Spleen (tissue), 11 donors: ENCODE measurements at regions not wholly inside any gene's neighbourhood (a gene's known extent, or its start where the extent isn't known, plus 50 kb on each side); places are given as distances from the start of the nearest gene placed in this dataset.
A peak's percentile ranks its signal among the peaks of the same experiment; 100 is the strongest.

Source experiments
- DNase-seq: peaks from one replicate; pipeline ENCODE4 v3.0.0-alpha.2; 2020
- H3K27ac ChIP-seq, 8 donors: fragments of 200-600 bp; sonication (generic) in 7 of 8; 1 replicate in 4 of 8; 2 replicates in 4 of 8; pipeline versions ENCODE4 v1.5.0 to v1.8.0; 2016 to 2021; ENCODE audit warnings: inconsistent platforms in 4 of 8, mild to moderate bottlenecking in 4 of 8, moderate library complexity in 1 of 8
- H3K27me3 ChIP-seq, 7 donors: fragments of 200-600 bp; sonication (generic) in 6 of 7; replicated peaks in 1 of 7; 1 replicate in 4 of 7; 2 replicates in 3 of 7; pipeline versions ENCODE4 v1.5.0 to v1.8.0; 2016 to 2021; ENCODE audit warnings: inconsistent platforms in 3 of 7, mild to moderate bottlenecking in 1 of 7
- H3K36me3 ChIP-seq, 6 donors: fragments of 200-600 bp; sonication (generic) in 5 of 6; 1 replicate in 4 of 6; 2 replicates in 2 of 6; pipeline versions ENCODE4 v1.5.0 to v1.8.0; 2016 to 2021; ENCODE audit warnings: inconsistent platforms in 2 of 6
- H3K4me1 ChIP-seq, 6 donors: fragments of 200-600 bp; sonication (generic) in 5 of 6; 1 replicate in 3 of 6; 2 replicates in 3 of 6; pipeline versions ENCODE4 v1.5.0 to v1.8.0; 2016 to 2021; ENCODE audit warnings: inconsistent platforms in 3 of 6
- H3K4me3 ChIP-seq, 8 donors: fragments of 200-600 bp; sonication (generic) in 7 of 8; 1 replicate in 4 of 8; 2 replicates in 4 of 8; pipeline versions ENCODE4 v1.5.0 to v1.8.0; 2016 to 2021; ENCODE audit warnings: inconsistent platforms in 4 of 8, mild to moderate bottlenecking in 4 of 8, moderate library complexity in 2 of 8
- H3K9me3 ChIP-seq, 8 donors: fragments of 200-600 bp; sonication (generic) in 7 of 8; 1 replicate in 4 of 8; 2 replicates in 4 of 8; pipeline versions ENCODE4 v1.5.0 to v1.8.0; 2016 to 2021; ENCODE audit warnings: inconsistent platforms in 4 of 8
- CTCF ChIP-seq, 11 experiments: fragments of 200-600 bp in 7 of 11; fragments of 450-650 bp in 4 of 11; sonication (generic) in 4 of 11; IDR thresholded peaks in 8 of 11; conservative IDR thresholded peaks in 3 of 11; 1 replicate in 7 of 11; 2 replicates in 4 of 11; pipeline versions ENCODE4 v1.4.0 to v1.8.0; 2016 to 2021; ENCODE audit warnings: antibody characterized with exemption in 11 of 11, inconsistent platforms in 4 of 11, mild to moderate bottlenecking in 1 of 11
- POLR2A ChIP-seq, 3 donors: fragments of 450-650 bp; IDR thresholded peaks; one replicate each; pipeline ENCODE4 v1.5.1; 2017; ENCODE audit warnings: antibody characterized with exemption in 3 of 3, mild to moderate bottlenecking in 1 of 3
- POLR2AphosphoS5 ChIP-seq, 3 donors: sonication (generic); formaldehyde crosslinking; IDR thresholded peaks; one replicate each; pipeline ENCODE4 v1.5.1; 2017; ENCODE audit warnings: antibody characterized with exemption in 3 of 3
- WGBS, 5 donors: extraction: QIAGEN DNeasy Blood & Tissue Kit in 3 of 5; methylation state at CpG; one replicate each; pipeline versions ENCODE4 v1.1.5 to v1.1.7; 2013 to 2018; 5-methylcytosine and 5-hydroxymethylcytosine counted together
- intact Hi-C: fragments of 100-400 bp; cut with DNase I; formaldehyde crosslinking; loops from one replicate; pipeline ENCODE4 v1.15.0; 2023; ENCODE audit warnings: low total_unique reads
- donor health status: healthy with polysubstance abuse.
- donor health status: DM: no; HTN: no; CAD: no; lungs with moderate emphysema.
- donor health status: DM: no; HTN: no; CAD: no.
- donor health status: Bipolar disorder and iron deficiency.
- donor health status: healthy.
- donor health status: DM: no; HTN: no; CAD: no.
- donor health status: DM: yes; HTN: yes; CAD: no.

GRCh38 chr12:89051065-89051677 is 301.1 kb downstream of the DUSP6 start:
- peaks cover 0 to 14% (median 8%) of the 10 kb centered on the region in 6 donors for H3K4me1 ChIP-seq
- peak overlapping the region in 1 of 8 donors; percentile 21 for H3K27ac ChIP-seq
- H3K27me3 ChIP-seq, result no peaks in the 10 kb centered on the region
- TF ChIP-seq POLR2A (IDR thresholded peaks at IDR 0.05), result no peak
- peak; percentile 81 to 93 (median 88) for TF ChIP-seq CTCF (IDR thresholded peaks at IDR 0.05 in 8 of 11, conservative IDR thresholded peaks at IDR 0.05 in 3 of 11)
- H3K4me3 ChIP-seq, result no peak overlapping the region
- WGBS, 5 donors, result 1 to 9% (median 2%) methylated on average over 2 of the region's 2 CpGs
- DNase-seq, result no peak
- intact Hi-C loops, result loop anchor here (10.0 kb wide), 1 partner anchor 304 kb away; the partner anchor contains the start of gene DUSP6
- H3K36me3 ChIP-seq, result no peaks in the 10 kb centered on the region
- peaks cover 0 to 13% (median 6%) of the 10 kb centered on the region in 8 donors for H3K9me3 ChIP-seq

GRCh38 chr12:89047856-89048418 is 304.4 kb downstream of the DUSP6 start:
- no peak for DNase-seq
- H3K9me3 ChIP-seq, result peaks cover 0 to 6% (median 2%) of the 10 kb centered on the region in 8 donors
- H3K27me3 ChIP-seq, result no peaks in the 10 kb centered on the region
- WGBS, 5 donors, result 92 to 100% (median 96%) methylated on average over 2 of the region's 2 CpGs
- H3K4me1 ChIP-seq, result peaks cover 0 to 14% (median 8%) of the 10 kb centered on the region in 6 donors
- no peak for TF ChIP-seq POLR2AphosphoS5 (IDR thresholded peaks at IDR 0.05)
- no peak for TF ChIP-seq POLR2A (IDR thresholded peaks at IDR 0.05)
- TF ChIP-seq CTCF (IDR thresholded peaks at IDR 0.05 in 8 of 11, conservative IDR thresholded peaks at IDR 0.05 in 3 of 11), result no peak
- H3K27ac ChIP-seq, result no peak overlapping the region
- no peak overlapping the region for H3K4me3 ChIP-seq
- intact Hi-C loops, result loop anchor here (2.0 kb wide), 1 partner anchor 413 kb away; no protein-coding TSS in a partner anchor
- no peaks in the 10 kb centered on the region for H3K36me3 ChIP-seq

- H3K9me3 ChIP-seq, result no peaks in the 10 kb centered on the region
- H3K36me3 ChIP-seq, result no peaks in the 10 kb centered on the region
- no peak for DNase-seq
- intact Hi-C loops, result no loop called here
- peaks cover 8 to 28% (median 12%) of the 10 kb centered on the region in 6 donors for H3K4me1 ChIP-seq
- H3K4me3 ChIP-seq, result no peak overlapping the region
- TF ChIP-seq POLR2AphosphoS5 (IDR thresholded peaks at IDR 0.05) (no peak), CTCF (IDR thresholded peaks at IDR 0.05 in 8 of 11, conservative IDR thresholded peaks at IDR 0.05 in 3 of 11) (no peak)
- H3K27ac ChIP-seq, result no peak overlapping the region
- 69 to 88% (median 74%) methylated on average over 2 of the region's 2 CpGs for WGBS, 5 donors
- no peaks in the 10 kb centered on the region for H3K27me3 ChIP-seq
Observed at GRCh38 chr12:89041078-89041477, 311.2 kb downstream of the DUSP6 start.

- no peaks in the 10 kb centered on the region for H3K27me3 ChIP-seq
- H3K4me3 ChIP-seq, result no peak overlapping the region
- WGBS, 5 donors, result 25 to 50% (median 28%) methylated on average over 10 of the region's 10 CpGs
- intact Hi-C loops, result no loop called here
- peak overlapping the region in 2 of 8 donors; percentile 15 to 34 for H3K27ac ChIP-seq
- H3K9me3 ChIP-seq, result no peaks in the 10 kb centered on the region
- peak; percentile 91 for DNase-seq
- H3K4me1 ChIP-seq, result peaks cover 8 to 28% (median 12%) of the 10 kb centered on the region in 6 donors
- TF ChIP-seq POLR2AphosphoS5 (IDR thresholded peaks at IDR 0.05) (peak; percentile 45 to 77 (median 67)), CTCF (IDR thresholded peaks at IDR 0.05 in 8 of 11, conservative IDR thresholded peaks at IDR 0.05 in 3 of 11) (peak in 6 of 11 experiments; percentile 16 to 56 (median 34)), POLR2A (IDR thresholded peaks at IDR 0.05) (no peak)
- no peaks in the 10 kb centered on the region for H3K36me3 ChIP-seq
Observed at GRCh38 chr12:89040146-89040964, 311.9 kb downstream of the DUSP6 start.
